ENCODE measurements at regions not wholly inside any gene's neighbourhood (a gene's known extent, or its start where the extent isn't known, plus 50 kb on each side); places are given as distances from the start of the nearest gene placed in this dataset.

GRCh38 chr2:66694087-66694860 lies 259.3 kb downstream of the MEIS1 start:
- no peak for TF ChIP-seq JUND (IDR thresholded peaks at IDR 0.05; ENCODE audit: low read depth)
- DNase-seq (ENCODE audit: low read depth in 1 of 2, low spot score in 1 of 2): no peak
- in situ Hi-C loops (cut with HindIII; ENCODE audit: low pct_unique_long_range_greater_than_20kb, low sequenced_read_pairs): no loop called here

GRCh38 chr2:66695226-66695735 lies 260.4 kb downstream of the MEIS1 start:
- in situ Hi-C loops (cut with HindIII; ENCODE audit: low pct_unique_long_range_greater_than_20kb, low sequenced_read_pairs): no loop called here
- no peak for TF ChIP-seq JUND (IDR thresholded peaks at IDR 0.05; ENCODE audit: low read depth)
- no peak for DNase-seq (ENCODE audit: low read depth in 1 of 2, low spot score in 1 of 2)

- TF ChIP-seq JUND (IDR thresholded peaks at IDR 0.05; ENCODE audit: low read depth): no peak
- no peak for DNase-seq (ENCODE audit: low read depth in 1 of 2, low spot score in 1 of 2)
- in situ Hi-C loops (cut with HindIII; ENCODE audit: low pct_unique_long_range_greater_than_20kb, low sequenced_read_pairs): no loop called here
Measured at GRCh38 chr2:66696374-66696773, 261.4 kb downstream of the MEIS1 start.

GRCh38 chr2:66696886-66697285 lies 262.0 kb downstream of the MEIS1 start:
- TF ChIP-seq JUND (IDR thresholded peaks at IDR 0.05; ENCODE audit: low read depth): no peak
- DNase-seq (ENCODE audit: low read depth in 1 of 2, low spot score in 1 of 2): no peak
- in situ Hi-C loops (cut with HindIII; ENCODE audit: low pct_unique_long_range_greater_than_20kb, low sequenced_read_pairs): no loop called here

GRCh38 chr2:66697366-66697765 lies 262.4 kb downstream of the MEIS1 start:
- no peak for TF ChIP-seq JUND (IDR thresholded peaks at IDR 0.05; ENCODE audit: low read depth)
- in situ Hi-C loops (cut with HindIII; ENCODE audit: low pct_unique_long_range_greater_than_20kb, low sequenced_read_pairs): no loop called here
- no peak for DNase-seq (ENCODE audit: low read depth in 1 of 2, low spot score in 1 of 2)

GRCh38 chr2:66698091-66698490 lies 263.2 kb downstream of the MEIS1 start:
- in situ Hi-C loops (cut with HindIII; ENCODE audit: low pct_unique_long_range_greater_than_20kb, low sequenced_read_pairs): no loop called here

GRCh38 chr2:66698576-66699239 lies 263.8 kb downstream of the MEIS1 start:
- TF ChIP-seq JUND (IDR thresholded peaks at IDR 0.05; ENCODE audit: low read depth): no peak
- in situ Hi-C loops (cut with HindIII; ENCODE audit: low pct_unique_long_range_greater_than_20kb, low sequenced_read_pairs): no loop called here
- DNase-seq (ENCODE audit: low read depth in 1 of 2, low spot score in 1 of 2): no peak

More at GRCh38 chr2:66698091-66698490, 263.2 kb downstream of the MEIS1 start:
- DNase-seq (ENCODE audit: low read depth in 1 of 2, low spot score in 1 of 2): no peak
- no peak for TF ChIP-seq JUND (IDR thresholded peaks at IDR 0.05; ENCODE audit: low read depth)

- no peak for DNase-seq (ENCODE audit: low read depth in 1 of 2, low spot score in 1 of 2)
- in situ Hi-C loops (cut with HindIII; ENCODE audit: low pct_unique_long_range_greater_than_20kb, low sequenced_read_pairs): no loop called here
- TF ChIP-seq JUND (IDR thresholded peaks at IDR 0.05; ENCODE audit: low read depth): no peak
Measured at GRCh38 chr2:66699416-66699792, 264.5 kb downstream of the MEIS1 start.

GRCh38 chr2:66699793-66700676 lies 265.1 kb downstream of the MEIS1 start:
- no peak for DNase-seq (ENCODE audit: low read depth in 1 of 2, low spot score in 1 of 2)
- TF ChIP-seq JUND (IDR thresholded peaks at IDR 0.05; ENCODE audit: low read depth): no peak
- in situ Hi-C loops (cut with HindIII; ENCODE audit: low pct_unique_long_range_greater_than_20kb, low sequenced_read_pairs): no loop called here

GRCh38 chr2:66700677-66701066 lies 265.7 kb downstream of the MEIS1 start:
- DNase-seq (ENCODE audit: low read depth in 1 of 2, low spot score in 1 of 2): no peak
- TF ChIP-seq JUND (IDR thresholded peaks at IDR 0.05; ENCODE audit: low read depth): no peak
- in situ Hi-C loops (cut with HindIII; ENCODE audit: low pct_unique_long_range_greater_than_20kb, low sequenced_read_pairs): no loop called here

GRCh38 chr2:66701251-66701650 lies 266.3 kb downstream of the MEIS1 start:
- in situ Hi-C loops (cut with HindIII; ENCODE audit: low pct_unique_long_range_greater_than_20kb, low sequenced_read_pairs): no loop called here
- TF ChIP-seq JUND (IDR thresholded peaks at IDR 0.05; ENCODE audit: low read depth): no peak

GRCh38 chr2:66701656-66702055 lies 266.7 kb downstream of the MEIS1 start:
- DNase-seq (ENCODE audit: low read depth in 1 of 2, low spot score in 1 of 2): no peak
- in situ Hi-C loops (cut with HindIII; ENCODE audit: low pct_unique_long_range_greater_than_20kb, low sequenced_read_pairs): no loop called here
- TF ChIP-seq JUND (IDR thresholded peaks at IDR 0.05; ENCODE audit: low read depth): no peak

More at GRCh38 chr2:66701251-66701650, 266.3 kb downstream of the MEIS1 start:
- DNase-seq (ENCODE audit: low read depth in 1 of 2, low spot score in 1 of 2): no peak
